ENCODE measurements at regions not wholly inside any gene's neighbourhood (a gene's known extent, or its start where the extent isn't known, plus 50 kb on each side); places are given as distances from the start of the nearest gene placed in this dataset.

DNA sequence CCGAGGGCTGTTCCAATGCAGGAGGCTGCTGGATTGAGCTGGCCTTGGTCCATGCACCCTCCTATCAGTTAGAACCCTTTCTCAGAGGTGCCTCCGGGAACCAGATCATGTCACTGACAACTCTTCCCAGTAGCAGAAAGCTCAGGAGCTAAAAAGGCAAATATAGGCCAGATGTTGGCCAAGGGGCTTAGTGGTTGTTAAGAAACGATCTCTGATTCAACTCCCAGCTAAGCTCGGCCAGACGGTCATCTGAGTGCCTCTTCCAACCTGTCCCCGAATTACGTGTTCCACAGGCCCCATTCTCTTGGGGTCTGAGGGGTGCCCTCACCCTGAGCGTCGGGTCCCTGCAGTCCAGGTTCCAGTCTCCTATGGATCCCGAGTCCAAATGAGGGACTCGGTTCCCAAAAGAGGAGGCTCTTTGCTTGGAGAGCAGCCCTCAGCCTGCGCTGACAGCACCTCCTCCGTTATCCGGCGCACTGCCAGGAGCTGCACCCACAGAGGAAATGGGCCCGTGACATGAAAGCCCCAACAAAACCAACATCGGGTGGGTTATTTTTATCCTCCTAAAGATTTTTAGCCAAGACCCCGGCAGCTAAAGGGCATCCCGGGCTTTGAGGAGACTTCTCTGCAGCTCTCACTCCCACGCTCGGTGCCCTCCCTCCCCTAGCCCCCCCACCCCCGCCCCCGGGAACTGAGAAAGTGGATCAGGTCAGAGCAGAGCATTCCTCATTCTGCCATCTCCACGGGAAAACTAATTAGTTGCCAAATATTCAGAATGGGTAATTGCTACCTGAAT, 106.6 kb upstream of the ID2 start:
- DNase-seq (ENCODE audit: low read depth): no peak

DNA sequence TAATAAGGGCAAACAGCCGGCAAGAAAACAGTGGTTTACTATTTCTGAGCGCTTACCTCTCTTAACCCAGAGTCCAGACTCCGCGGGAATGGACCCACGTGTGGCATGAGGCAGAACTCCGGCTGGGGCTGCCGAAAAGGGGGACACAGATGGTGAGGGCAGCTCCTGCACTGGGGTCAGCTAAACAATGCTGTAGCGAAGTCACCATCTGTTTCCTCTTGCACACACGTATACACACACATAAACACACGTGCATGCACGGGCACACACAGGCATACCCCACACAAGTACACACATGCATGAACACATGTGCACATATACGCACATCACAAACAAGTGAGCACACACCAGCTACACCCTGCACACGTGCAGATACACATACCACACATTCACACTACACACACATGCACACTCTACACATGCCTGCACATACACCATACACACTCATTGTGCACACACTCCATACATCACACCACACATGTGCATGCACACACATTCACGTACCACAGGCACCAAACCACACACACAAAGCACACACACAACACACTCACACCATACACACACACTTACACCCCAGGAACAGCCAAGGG, 105.9 kb upstream of the ID2 start:
- no peak for DNase-seq (ENCODE audit: low read depth)

DNA sequence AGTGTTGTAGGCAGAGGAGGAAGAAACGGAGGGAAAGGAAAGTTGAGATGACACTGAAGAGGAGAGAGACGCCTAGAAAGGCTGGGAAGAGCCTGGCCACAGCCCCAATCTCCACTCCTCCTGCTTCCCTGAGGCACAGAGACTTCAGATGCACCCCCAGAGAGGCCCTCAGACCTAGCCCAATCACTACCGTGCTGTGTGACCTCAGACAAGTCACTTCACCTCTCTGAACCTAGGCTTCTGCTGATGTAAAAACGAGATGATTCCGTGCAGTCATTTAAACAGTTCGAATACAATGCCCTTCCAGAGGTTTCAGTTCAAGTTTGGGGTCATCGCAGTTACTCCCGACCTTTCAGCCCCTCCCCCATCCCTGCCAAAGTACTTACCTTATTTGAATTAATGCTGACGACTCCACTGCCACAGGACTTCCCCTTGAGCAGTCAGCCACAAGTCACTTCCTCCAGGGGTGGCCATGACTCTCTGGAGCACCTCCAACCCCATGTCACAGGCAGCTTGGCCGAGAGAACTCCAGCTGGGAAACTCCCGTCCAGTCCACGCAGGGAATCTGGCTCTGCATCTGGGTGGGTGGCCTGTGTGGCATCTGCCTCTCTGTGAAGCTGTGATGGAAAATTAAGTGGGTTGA, 105.2 kb upstream of the ID2 start:
- DNase-seq (ENCODE audit: low read depth): no peak

DNA sequence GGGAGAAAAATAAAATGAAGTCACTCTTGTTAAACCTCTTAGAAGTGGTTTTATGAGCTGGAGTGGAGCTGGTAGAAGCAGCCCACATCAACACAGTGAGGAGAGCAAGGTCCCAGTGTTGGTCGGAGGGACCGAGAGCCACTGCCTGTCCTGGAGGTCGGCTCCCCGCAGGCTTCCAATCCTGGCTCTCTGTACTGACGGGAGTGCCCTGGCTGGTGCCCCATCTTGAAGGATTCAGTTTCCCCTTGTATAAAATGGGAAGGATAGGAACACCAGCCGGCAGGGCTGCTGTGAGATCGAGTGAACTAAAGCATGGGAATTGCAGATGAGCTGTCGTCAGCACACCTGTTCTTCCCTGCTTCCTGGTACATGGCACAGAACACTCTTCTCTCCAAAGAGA, 104.3 kb upstream of the ID2 start:
- no peak for DNase-seq (ENCODE audit: low read depth)

DNA sequence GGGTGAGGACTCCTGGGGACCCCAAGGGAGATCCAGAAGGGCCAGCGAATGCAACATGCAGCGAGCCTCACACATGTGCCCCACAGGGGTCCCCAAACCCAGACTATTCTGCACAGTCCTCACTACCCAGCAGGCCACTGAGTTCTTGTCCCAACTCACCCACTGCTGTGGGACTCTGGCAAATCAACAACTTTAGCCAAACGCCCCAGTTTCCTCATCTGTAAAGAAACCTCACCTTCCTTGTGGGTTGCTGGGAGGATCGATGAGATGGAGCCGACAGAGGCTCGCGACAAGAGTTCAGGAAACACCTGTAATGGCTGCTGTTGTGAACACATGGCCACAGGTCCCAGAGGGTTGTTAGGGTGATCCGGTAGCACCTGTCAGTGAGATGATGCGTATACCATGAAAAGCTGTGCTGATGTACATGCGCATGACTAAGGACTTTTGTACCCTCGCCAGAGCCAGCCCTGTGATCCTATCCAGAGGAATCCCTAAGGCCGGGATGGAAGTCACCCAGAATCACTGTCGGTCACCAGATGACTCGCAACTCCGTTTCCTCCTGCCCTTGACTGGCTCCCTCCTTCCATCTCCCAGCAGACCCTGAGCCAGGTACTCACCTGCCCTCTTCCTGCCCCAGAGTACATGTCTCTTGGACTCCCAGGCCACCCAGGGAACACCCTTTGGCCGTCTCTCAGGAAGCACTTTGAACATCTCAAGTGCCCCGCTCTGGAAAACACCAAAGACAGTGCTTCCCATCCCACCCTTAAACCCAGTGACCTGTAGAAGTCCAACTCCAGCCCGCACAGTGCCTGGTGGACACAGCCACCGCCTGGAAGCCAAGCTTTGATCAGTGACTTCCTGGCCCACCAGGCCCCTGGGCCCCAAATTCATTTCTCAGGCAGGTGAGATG, 103.3 kb upstream of the ID2 start:
- no peak for DNase-seq (ENCODE audit: low read depth)

DNA sequence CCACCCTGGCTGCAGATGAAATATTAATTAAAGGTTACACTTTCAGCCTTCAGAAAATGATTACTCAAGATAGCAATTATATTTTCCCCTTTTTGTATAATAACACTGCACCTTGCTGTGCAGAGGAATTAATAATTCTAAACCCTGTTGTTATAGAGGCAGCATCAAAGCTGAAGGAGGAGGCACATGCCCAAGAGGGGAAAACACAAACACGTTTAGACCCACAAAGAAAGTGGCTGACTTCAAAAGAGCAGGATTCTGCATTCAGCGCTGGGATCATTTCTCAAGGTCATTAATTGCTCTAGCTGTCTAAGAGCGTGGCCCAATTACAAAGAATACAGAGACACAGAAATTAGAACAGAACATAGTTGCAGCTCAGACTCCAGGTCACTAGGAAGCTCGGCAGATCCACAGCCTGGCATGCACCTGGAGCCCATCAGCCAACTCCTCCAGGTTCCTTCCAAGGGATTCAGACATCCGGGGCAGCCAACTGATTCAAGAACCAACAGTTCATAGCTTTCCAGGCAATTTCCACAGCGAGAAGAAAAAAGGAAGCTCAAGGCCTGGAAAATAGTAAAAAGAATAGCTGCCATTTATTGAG, 102.3 kb upstream of the ID2 start:
- no peak for DNase-seq (ENCODE audit: low read depth)

DNA sequence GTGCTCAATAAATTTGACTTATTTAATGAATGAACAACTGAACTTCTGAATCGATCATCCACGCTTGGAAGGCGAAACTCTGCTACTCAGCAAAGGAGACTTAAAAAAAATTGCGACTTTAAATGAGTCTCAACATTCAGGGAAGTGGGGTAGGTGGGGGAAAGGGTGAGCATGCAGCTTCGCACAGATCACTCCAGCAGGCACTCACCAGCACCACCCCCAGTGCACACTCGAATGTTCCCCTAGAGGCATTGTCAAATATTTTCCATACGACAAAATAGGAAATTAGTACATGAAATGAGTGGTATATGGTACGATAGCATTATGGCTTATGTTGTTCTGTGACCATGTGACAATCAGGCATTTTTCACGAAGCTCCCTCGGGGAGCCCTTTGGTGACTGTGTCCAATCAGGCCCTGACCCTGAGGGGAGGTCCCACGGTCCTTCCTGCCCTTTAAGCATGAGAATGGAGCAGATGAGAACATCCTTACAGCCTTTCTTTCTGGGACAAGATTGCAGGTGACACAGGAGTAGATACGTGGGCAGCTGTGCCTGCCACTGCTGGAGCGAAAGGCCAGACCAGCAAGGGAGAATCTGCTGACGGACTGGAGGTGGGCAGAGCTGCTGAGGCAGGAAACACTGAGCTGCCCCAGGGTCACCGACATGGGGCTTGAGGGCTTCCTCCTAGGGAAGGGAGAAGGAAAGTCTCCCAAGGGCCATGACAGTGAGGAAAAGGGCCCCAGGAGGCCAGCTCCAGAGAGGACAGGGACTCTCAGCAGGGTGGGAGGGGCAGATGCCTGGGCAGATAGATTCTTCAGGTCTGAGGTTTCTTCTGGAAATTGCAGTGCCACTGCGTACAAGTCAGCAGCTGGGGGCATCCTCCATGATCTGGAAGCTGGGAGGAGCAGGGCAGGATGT, 101.3 kb upstream of the ID2 start:
- DNase-seq (ENCODE audit: low read depth): no peak

DNA sequence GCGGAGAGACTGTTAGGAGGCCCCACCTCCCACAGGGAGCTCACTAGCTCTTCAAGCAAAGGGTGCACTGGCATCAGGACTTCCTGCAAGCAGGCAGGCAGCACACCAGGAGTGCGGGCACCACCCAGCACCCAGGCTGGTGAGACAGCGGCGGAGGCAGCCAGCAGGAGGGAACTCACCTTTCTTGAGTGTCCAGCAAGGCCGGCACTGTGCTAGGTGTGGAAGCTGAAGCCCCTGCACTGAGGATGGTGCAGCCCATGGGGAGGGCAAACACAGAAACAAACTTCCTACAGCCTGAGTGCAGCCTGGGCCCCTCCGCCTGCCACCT, 100.7 kb upstream of the ID2 start:
- DNase-seq (ENCODE audit: low read depth): no peak

DNA sequence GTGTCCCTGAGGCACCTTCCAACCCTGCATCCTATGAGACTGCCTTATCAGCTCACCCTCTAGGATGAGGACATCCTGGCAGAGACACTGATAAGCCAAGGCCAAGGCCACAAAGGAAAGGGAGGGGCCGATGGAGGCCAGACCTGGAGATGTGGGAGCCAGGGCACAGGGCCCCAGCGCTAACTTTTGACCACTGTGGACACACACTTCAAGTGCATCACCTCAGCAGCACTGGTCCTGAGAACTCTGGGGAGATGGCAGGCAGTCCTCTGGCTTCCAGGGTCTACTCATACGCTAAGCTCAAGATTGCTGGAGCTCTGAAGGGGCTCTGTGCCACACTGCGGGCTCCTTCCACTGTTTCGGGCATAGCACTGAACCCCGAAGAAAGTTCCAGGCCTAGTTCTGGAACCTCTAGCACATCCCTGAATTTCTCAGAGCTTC, 100.2 kb upstream of the ID2 start:
- DNase-seq (ENCODE audit: low read depth): peak; percentile 84

DNA sequence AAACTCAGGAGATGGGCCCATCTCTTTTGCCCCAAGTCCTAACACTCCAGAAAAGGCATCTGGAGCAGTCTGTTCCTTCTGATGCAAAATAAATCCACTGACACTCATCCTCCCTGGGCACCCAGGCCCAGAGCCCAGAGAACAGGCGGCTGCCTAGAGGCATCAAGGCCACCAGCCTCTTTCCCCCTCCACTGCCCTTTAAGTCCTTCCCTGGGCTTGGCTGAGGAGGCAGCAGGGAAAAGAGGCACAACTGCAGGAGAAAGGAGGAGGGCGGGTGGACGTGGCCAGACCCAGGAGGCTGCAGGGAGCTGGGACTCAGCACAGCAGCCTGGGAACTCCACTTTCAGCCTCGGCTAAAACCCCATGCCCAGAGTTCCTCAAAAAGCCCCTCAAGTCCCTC, 99.7 kb upstream of the ID2 start:
- no peak for DNase-seq (ENCODE audit: low read depth)

DNA sequence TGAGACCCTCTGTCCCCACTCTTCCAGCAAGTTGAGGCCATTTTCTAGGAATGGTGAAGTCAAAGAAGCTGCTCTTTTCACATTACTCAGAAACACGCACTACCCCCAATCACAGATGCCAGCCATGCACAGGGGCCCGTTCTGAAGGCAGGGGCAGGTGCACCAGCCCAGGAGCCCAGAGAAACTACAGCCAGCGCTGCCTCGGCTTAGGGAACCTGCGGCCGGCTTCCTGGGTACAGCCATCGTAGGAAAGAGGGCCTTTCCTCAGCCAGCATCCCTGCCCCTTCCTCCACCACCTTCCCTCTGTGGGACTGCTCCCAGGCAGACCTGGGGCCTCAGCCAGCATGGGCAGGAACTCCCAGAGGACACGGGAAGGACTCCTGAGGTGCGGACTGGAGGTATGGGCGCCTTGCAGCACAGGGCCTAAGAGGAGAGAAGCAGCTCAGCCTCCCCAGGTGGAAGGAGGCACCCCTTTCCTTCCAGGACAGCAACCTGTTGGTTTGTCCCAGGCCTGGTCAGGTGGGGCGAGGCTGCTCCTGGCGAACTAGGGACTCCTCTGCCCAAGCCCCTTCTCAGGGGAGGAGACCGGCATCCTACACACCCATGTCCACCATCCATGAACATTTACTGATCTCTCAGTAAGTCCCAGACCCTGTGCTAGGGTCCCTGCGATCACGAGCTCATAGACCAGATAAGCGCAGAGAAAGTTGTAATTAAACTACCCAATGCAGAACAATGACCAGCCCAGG, 99.0 kb upstream of the ID2 start:
- DNase-seq (ENCODE audit: low read depth): no peak

DNA sequence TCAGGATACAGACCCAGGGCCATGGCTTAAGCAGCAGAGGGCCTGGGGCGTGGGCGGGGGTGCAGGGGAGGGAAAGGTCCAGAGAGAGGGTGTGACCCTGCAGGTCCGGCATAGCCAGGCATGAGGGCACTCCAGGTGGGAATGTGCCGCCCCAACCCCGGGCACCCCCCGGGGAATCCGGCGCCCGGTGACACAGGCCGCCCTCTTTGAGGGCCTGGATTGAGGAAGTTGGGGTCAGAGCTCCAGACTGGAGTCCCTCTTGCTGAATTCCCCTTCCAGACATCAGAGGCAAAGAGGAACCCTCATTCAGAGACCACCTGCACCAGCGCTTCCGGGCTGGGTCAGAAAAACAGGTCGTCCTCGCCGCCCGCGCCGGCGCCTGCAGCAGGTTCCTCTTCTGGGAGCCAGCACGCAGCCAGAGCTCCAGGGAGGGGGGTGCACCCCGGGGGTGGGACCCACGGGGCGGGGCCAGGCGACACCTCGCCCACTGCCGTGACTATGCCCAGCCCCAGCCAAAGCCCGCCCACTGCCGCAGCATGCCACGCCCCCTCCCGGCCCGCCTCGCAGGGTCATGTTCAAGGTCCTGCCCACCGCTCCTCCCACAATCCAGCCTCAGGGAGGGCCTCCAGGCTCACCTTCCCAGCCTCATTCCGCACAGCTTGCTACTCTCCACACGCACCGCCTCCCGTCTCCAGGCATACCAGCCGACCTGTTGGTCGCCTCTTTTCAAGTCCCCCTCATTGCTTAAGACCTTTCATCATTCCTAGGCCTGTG, 98.3 kb upstream of the ID2 start:
- DNase-seq (ENCODE audit: low read depth): peak; percentile 96

DNA sequence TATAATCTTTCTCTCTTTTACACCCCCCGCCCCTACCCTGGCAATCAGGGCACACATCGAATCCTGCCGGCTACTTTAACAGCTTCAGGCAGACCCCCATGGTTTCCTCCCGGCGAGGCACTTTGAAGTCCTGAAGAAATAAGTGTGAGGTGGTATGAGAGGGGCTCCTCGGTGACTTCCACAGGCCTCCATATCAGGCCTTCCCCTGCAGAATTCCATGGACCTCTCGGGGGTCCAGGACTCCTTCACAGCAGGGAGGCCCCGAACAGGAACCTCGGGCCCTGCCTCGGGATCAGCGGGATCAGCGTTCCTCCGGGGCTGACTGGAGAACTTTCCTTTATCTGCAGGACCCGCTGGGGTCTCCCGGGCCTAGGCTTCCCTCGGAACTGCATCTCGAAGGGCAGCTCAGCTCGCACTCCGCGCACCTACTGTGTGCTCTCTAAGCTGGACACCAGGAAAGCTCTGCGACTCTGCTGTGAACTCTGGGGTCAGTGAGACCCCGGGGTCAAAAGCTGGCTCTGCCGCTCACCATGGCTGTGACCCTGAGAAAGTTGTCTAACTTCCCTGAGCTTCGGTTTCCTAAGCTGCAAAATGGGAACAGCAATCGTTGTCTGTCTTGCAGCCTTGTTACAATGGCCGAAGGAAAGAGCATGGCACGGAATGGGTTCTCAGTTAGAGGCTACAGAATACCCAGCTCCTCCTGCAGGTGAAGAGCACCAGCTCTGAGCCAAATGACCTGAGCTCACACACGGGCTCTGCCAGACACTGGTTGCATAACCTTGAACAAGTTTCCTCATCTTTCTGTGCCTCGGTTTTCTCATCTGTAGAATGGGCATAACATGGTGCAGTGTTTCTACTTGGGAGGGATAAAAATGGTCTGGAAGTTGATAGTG, 97.4 kb upstream of the ID2 start:
- no peak for DNase-seq (ENCODE audit: low read depth)

DNA sequence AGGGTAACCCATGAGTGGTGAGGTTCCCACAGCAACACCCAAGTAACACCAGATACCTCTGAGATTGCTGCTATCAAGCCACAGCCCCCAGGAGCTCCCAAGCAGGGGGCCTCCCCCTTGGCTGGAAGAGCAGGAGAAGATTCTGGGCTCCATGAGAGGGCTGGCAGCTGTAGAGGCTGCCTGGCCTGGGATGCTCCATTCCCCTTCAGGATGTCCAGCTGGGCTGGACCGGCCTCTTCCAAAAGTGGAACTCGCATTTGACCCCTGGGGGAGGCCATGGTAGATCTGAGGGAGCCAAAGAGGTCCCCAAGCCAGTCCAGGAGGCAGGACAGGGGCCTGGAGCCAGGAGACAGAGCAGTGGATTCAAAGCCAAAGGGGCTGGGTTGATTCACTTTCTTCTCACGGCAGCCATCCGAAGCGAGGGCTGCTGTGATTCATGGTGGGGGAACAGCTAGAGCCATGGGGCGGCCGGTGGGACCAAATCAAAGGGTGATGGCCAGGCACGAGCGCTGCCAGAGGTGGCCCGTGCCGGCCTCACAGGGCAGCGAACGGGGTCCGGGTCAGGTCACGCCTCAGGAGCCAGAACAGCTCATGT, 95.3 kb upstream of the ID2 start:
- no peak for DNase-seq (ENCODE audit: low read depth)

DNA sequence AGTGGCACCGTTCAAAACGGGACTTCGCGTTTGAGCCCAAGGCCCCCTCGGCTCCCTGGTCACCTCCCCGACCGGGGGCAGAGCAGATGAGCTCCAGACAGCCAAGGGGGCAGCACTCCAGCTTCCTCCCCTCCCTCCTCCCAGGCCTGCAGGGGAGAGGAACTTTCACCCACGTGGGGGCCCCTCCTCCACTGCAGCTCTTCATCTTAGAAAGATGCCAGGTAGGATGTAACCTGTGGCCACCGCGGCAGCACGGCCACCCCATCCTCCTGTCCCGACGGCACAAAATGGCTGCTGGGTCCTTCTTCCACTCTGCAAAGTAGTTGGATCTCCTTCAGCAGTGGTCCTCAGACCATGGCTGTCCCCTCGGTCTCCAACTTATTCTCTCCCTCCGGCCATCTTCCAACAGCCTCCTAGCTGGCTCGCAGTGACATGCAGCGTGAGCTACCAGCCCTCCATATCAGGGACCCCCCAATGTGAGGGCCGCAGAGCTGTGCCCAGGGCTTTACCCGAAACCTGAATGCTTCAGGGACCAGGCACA, 94.5 kb upstream of the ID2 start:
- no peak for DNase-seq (ENCODE audit: low read depth)

DNA sequence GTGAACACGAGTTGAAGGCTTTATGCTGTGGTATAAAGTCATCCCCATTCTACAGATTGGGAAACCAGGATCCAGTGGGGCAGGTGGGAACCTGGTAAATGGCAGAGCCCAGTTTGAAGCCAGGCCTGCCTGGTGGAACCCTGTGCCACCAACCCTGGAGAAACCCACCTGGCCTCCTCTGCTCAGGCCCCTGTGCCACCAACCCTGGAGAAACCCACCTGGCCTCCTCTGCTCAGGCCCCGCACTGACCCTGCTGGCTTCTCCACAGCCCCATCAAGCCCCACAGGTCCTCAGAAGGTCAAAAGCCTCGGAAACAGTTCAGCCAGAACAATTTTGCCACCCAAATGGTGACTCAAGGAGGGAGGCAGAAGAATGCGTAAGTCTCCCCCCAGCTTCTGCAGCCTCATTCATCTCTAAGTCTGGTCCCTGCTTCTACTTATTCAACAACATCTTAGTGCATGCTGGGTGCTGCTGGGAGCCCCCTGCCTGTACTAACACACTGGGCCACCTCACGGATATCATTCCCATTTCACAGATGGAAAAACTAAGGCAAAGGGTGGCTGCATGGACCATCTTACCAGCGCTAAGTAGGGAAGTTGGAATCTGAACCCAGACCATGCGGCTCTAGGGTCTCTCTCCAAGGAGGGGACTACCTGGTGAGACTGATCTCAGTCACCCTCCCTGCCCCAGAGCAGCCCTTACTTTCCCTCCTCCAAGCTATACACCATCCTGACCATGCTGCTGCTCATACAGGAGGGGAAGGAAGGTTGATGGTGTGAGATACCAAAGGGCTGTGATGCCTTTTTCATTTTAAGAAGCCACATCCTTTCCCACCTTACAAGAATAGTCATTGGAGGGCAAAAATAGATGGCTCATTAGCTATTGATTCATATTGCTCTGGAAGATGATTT, 93.7 kb upstream of the ID2 start:
- no peak for DNase-seq (ENCODE audit: low read depth)

DNA sequence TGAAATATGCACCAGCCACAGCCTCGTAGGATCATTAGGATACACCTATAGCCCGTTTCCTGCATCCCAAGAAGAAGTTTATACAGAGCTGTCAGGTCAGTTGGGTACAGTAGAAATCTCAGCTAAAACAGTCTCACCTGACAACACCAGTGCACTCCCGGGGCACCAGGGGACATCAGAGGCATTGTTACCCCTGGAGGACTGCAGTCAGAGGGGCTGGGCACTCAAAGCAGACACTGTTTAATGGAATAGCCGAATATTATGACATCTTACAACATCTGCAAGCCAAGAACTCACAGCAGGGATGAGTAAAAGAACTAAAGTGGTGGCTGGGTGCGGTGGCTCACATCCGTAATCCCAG, 93.0 kb upstream of the ID2 start:
- no peak for DNase-seq (ENCODE audit: low read depth)

Data from CMK (cell line).